ENCODE measurements at regions not wholly inside any gene's neighbourhood (a gene's known extent, or its start where the extent isn't known, plus 50 kb on each side); places are given as distances from the start of the nearest gene placed in this dataset.

DNA sequence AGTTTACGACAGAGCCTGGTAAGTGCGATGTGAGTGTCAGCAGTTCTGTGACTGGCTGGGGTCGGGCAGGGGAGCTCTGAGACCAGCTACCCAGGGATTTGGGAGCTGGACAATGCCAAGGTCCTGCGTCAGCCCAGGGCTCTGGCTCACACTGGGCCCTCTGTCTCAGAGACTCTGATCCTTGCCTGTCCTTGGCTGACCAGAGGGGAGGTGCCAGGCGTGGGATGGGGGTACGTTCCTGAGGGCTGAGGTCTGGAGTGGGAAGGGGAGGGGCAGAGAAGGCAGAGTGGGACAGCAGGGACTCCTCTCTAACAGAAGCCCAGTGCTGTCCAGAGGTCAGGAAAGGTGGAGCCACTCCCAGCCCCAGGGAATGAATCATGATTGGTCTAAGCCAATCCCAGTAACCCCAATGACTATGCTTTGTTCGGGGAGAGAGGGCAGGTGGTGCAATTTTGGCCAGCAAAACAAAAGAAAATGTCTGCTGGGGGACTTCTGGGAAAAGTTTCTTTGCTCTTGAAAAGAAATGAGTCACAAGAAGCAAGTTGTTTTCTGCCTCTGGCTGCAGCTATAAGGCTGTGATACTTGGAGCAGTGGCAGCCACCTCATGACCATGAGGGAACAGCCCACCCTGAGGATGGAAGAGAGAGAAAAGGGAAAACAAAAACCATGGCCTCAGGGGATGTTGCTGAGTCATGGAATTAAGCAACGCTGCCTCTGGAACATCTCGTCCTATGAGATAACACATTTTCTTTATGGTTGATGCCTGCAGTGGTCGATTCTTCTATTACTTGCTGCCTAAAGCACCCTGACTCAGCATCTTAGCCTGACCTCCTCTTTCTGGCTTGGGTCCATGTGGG, 108.3 kb downstream of the CHST1 start:
- TF ChIP-seq POLR2AphosphoS5 (IDR thresholded peaks at IDR 0.05), result no peak
- TF ChIP-seq, protein P1, sequence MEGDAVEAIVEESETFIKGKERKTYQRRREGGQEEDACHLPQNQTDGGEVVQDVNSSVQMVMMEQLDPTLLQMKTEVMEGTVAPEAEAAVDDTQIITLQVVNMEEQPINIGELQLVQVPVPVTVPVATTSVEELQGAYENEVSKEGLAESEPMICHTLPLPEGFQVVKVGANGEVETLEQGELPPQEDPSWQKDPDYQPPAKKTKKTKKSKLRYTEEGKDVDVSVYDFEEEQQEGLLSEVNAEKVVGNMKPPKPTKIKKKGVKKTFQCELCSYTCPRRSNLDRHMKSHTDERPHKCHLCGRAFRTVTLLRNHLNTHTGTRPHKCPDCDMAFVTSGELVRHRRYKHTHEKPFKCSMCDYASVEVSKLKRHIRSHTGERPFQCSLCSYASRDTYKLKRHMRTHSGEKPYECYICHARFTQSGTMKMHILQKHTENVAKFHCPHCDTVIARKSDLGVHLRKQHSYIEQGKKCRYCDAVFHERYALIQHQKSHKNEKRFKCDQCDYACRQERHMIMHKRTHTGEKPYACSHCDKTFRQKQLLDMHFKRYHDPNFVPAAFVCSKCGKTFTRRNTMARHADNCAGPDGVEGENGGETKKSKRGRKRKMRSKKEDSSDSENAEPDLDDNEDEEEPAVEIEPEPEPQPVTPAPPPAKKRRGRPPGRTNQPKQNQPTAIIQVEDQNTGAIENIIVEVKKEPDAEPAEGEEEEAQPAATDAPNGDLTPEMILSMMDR (IDR thresholded peaks at IDR 0.05), result no peak

Measured in suprapubic skin (tissue), 3 donors.